ENCODE measurements at regions not wholly inside any gene's neighbourhood (a gene's known extent, or its start where the extent isn't known, plus 50 kb on each side); places are given as distances from the start of the nearest gene placed in this dataset.

DNA sequence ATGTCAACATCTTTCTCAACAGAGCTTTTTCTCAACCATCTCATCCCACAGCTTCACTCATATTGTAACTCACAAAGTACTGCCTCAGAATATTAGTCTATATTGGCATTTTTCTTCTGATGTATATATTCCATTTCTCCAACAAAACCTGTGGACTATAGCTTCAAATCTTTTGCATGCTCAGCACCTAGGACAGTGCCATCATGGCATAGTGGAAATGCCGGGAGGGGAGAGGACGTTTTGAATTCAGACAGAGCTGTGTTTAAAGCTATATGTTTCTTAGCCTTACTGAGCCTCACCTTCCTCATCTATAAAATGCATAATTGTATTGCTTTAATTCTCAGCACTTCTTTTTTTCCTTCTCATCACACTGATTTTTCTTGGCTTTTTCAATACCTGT, 452.6 kb downstream of the GALC start:
- TF ChIP-seq CTCF (conservative IDR thresholded peaks at IDR 0.05; ENCODE audit: low read depth, low read length) (no peak), EZH2 (IDR thresholded peaks at IDR 0.05; ENCODE audit: borderline replicate concordance, low read depth, low read length, poor library complexity, severe bottlenecking) (no peak)
